ENCODE measurements at regions not wholly inside any gene's neighbourhood (a gene's known extent, or its start where the extent isn't known, plus 50 kb on each side); places are given as distances from the start of the nearest gene placed in this dataset.
"Not testable (repeated sequence)": the region's sequence is repeated elsewhere in the genome, so short reads cannot be mapped to it uniquely, and the experiment has no call there.

DNA sequence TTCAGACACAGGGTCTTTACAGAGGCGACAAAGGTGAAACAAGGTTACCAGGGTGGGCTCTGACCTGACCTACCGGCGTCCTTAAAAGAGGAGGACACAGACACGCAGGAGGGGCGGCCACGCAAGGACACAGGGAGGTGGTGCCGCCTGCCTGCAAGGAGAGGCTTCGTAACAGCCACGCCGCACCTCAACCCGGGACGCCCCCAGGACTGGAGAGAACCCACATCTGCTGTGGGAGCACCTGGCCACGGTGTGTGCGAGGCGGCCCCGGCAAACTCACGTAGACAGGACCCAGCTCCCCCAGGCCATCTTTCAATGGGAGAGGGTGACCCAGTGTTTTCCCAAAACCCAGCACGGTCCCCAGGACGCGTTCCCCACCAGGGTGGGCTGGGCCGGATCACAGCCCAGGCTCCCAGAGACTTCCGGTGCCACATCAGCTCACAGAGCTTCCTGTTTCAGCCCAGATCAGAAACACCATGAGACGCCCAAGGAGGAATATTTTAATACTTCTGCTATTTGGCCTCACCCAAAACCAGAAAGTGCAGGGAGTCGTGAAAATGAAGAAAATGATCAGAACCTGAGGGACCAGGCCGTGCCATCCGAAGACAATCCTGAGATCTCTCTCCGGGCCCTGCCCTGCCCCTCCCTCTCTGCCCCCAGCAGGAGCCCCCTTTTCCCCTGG, 5417.4 kb upstream of the TPTE start:
- not testable (repeated sequence) for DNase-seq (ENCODE audit: low spot score)

DNA sequence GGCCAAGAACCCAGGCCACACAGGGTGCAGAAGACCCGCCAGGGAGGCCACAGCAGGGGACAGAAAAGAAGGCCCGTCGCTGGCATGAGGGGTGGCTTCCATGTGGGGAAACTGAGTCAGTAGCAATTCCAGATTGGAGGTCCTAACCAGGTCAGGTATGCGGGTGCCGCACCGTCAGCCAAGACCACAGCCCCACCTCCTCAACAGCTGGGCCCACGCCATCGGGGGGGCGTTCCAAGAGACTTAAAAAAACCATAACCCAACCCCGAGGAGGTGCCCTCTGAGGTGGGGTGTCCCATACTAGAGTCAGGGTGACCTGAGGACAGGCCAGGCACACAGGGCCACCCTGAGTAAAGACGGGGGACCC, 5416.8 kb upstream of the TPTE start:
- not testable (repeated sequence) for DNase-seq (ENCODE audit: low spot score)

DNA sequence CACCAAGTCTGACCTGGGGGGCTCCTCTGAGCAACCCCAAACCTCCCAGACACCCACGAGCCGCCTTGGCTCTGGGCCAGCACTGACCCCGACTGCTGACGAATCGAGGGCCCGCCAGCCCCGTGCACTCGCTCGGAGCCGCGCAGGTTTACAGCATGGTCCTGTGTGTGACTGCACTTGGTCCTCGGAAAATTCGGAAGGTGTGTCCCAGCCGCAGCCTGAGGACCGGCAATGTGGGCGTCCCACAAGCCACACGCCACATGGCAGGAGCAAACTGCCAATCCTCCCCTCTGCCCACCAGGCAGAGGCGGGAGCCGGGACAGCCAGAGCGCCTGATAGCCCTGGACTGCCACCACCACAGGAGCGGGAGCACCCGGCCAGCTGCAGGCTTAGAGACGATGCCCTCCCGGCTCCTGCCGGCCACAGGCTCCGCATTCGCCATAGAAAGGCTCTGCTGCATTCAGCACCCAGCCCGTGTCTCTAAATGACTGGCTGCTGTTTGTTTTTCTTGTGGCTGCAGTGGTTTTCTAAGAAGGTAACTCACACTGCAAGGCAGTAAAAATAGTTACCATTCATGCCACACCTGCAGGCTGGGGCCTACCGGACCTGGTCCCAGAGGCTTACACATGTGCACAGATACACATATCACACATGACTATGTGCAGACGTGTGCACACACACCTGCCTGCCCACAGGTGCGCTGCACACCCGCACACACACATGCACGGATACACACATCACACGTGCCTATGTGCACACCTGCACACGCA, 5415.3 kb upstream of the TPTE start:
- DNase-seq (ENCODE audit: low spot score), result peak; percentile 18

DNA sequence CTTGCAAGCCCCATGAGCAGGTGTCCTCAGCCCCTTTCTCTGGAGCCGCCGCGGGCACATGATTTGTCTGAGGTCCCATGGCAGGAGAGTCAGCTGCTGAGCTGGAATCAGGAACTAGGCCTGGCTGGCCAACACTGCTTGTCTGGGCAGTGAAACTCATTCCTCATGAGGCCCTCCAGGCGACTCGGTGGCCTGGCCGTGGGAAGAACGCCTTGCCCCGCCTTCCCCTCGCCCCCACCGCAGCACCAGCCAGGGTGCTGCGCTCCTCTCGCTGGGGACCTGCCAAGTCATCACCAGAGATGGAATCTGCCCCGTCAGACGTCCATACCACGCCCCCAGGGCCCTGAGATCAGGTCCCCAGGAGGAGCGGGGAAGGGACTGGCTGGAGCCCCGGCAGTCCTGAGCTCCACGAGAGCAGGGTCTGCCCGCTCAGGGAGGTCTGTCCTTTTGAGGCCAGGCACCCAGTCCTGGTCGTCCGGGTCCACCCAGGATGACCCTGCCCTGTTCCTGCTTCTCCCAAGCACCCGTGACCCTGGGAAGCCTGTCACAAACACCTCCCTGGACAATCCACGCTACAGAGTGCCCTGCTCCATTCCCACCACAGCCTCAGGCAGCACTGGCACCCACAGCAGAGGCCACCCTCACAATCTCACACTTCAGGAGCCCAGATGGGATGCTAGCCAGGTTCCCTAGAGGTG, 5414.5 kb upstream of the TPTE start:
- DNase-seq (ENCODE audit: low spot score), result not testable (repeated sequence)

DNA sequence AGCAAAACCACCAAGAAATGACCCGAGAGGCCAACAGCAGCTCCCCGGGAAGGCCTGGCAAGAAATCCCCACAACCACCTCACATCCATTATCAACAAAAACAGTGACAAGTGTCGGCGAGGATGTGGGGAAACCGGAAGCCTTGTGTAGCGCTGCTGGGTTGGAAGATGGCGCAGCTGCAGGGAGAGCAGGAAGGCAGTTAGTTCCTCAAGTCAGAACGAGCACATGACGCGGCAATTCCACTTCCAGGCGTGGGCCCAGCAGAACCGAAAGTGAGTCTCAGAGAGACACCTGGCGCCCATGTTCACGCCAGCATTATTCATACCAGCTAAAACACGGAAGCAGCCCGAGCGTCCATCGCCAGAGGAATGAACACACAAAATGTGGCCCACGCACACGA, 5413.7 kb upstream of the TPTE start:
- DNase-seq (ENCODE audit: low spot score), result not testable (repeated sequence)

DNA sequence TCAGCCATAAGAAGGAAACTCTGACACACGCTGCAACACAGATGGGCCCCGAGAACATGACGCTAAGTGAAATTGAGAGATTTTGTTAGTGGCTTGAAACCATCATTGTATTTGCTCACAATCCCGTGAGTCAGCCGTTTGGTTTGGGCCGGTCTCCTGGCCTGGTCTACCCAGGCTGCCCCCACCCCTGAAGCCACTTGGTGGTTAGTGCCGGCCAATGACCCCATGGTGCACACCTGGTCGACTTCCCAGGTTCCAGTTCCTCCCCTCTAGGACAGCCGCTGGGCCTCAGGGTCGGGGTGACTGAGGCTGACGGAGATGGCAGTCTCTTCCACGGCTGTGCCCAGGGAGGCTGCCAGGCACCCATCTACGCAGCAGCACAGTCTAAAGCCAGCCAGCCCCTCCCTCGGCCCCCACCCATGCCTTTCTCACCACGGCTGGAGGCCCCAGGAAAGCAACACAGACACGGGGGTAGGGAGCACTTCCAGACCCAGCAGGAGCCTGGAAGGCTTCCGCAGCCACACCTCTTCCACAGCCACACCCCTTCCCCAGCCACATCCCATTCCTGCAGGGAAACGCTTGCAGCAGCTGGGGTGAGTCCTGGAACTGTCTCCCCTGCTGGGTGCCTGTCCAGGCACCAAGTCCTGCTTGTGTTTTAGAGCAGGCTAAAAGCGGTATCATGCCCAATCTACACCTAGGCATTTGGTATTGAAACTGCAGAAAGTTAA, 5413.2 kb upstream of the TPTE start:
- DNase-seq (ENCODE audit: low spot score), result not testable (repeated sequence)

DNA sequence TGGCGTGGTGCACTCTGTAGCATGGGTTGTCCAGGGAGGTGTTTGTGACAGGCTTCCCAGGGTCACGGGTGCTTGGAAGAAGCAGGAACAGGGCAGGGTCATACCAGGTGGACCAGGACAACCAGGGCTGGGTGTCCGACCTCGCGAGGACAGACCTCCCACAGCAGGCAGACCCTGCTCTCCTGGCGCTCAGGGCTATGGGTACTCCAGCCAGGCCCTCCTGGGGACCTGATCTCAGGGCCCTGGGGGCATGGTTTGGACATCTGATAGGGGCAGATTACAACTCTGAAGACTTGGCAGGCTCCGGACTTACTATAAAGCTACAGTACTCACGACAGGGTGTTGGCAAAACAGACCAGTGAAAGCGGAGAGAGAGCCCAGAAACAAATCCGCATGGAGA, 5410.2 kb upstream of the TPTE start:
- DNase-seq (ENCODE audit: low spot score), result not testable (repeated sequence)

DNA sequence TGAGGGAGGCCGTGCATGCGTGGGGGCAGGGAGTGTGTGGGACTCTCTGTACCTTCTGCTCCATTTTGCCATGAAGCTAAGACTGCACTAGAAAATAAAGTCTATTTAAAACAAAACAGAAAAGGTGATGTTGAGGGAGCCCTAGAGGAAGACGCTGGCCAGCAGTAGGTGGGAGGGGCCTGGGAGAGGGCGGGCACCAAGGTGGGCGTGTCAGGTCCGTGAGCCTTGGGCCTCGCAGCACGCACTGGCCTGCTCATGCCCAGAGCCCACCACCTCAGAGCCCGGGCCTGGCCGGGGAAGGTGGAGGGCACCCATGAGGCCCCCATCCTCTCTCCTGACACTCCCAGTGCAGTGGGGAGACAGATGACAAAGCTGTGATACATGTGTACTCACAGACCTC, 5408.3 kb upstream of the TPTE start:
- not testable (repeated sequence) for DNase-seq (ENCODE audit: low spot score)

DNA sequence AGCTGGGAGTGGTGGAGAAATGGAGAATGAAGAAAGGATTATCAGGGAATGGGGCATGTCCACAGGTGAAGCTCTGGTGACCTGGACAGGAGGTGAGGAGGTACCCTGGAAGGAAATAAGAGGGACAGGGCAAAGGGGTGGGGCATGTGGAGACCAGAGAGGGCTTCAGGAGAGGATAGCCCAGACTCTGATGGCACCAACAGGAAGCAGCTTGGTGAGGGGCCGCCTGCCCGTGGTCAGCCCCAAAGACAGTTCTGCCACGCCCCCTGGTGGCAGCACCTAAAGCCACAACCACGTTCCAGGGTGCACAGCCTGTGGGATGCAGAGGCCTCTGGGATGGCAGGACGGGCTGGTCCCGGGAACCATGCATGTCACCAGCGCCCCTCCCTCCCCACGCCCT, 5406.9 kb upstream of the TPTE start:
- not testable (repeated sequence) for DNase-seq (ENCODE audit: low spot score)

DNA sequence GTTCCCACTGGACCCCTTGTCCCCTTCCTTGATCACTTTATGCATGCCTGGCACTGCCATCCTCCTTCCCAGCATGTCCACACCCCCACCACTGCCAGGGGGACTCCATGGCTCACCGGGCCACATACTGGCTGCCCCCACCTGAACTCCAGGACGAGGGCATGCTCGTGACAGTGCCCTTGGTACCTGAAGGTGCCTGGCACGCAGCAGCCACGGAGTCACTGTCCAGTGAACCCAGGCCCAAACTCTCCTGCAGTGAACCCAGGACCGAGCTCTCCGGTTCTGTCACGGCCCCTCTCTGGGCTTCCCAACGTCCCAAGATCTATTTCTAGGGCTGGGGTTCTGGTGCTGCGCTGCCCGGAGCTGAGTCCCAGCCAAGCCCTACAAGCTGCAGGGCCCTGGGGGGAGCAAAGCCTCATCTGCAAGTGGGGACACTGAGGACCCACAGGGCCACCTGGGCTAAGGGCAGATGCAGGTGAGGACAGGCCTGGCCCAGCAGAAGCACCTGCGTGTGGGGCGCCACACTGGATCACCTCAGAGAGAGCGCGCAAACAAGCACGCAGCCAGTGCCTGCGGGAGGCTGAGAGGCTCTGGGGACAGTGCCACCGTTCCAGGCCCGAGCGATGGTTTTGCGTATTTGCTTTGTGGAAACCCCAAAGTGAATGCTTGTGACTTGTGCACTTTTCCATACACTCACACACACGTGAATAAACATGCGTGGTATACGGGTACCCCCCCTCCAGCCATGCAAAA, 5406.3 kb upstream of the TPTE start:
- DNase-seq (ENCODE audit: low spot score), result not testable (repeated sequence)

DNA sequence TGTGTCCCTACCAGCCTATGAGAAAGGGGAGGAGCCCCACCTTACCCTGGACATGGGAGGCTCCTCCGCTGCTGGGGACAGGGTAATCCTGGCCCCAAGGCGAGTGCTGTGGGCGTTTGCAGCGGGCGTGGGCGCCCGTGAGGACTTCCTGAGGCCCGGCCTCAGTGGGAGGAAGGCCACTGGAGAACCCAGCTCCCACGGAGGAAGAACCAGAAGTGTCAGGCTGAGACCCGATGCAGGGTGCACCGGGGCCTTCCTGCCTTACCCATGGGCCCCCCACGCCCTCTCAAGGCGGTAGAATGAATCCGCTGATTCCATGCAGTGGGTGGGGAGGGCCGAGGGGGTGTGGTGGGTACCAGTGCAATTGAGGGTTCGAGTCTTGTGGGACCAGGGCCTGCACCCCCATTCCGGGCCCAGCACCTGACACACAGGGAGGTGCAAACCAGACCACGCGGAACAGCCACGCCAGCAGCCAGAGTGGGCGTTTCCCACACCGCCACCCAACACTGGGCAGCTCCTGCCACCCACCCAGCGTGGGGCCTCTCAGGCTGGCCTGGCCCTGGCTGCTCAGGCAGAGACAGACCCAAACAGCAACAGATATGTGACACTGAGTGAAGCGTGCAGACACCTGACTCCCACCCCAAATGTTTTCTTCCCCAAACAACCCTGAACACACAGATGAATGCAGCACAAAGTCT, 5405.6 kb upstream of the TPTE start:
- not testable (repeated sequence) for DNase-seq (ENCODE audit: low spot score)

DNA sequence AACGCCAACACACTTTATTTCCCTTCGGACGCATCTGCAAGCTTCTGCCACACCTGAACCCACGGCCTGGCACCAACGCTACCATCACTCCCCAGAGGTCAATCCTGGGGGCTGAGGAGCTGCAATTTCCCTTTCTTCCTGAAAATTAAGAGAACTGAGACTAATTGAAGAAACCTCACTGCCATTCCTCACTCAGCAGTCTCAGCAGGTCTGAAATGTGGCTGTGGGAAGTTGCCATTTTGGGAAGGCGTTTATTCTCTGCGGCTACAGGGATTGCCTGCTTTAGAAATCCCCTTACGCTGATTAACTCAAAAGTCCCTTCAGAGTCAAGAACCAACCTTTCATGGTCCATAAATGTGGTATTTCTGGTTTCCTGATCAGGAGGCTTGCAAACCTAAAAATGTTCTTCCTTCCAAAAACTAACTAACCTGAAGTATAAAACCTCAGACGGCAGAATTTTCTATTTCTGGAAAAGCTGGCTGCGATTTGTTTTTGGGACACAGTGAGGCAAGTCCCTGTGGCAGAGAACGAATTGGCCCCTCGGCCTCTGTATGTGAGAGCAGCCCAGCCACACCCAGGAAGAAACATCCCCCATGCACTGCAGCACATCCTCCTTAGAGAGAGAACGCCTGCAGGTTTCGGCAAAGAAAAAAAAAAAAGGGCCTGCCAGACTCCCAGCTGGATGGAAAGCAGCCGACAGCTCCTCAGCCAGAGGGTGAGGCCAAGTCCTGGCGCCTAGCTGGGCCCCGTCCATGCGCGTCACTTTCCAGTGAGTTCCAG, 5404.8 kb upstream of the TPTE start:
- DNase-seq (ENCODE audit: low spot score), result not testable (repeated sequence)

DNA sequence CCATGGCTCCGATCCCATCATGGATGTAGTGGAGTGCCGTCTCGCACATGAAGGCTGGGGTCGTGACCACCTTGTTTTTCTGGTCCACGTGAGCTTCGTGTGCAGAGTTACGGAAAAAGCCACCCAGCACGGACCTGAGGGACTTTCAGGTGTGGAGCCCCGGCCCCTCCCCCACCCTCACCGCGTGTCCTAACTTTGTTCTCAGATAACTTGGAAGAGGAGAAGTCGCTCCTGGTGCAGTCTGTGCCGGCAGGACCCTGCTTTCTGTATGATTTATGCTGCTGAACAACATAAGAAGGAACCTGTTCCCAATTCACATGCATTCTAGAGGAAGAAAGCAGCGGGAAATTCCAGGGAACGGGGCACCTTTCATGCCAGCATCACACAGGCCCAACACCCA, 5404.2 kb upstream of the TPTE start:
- not testable (repeated sequence) for DNase-seq (ENCODE audit: low spot score)

DNA sequence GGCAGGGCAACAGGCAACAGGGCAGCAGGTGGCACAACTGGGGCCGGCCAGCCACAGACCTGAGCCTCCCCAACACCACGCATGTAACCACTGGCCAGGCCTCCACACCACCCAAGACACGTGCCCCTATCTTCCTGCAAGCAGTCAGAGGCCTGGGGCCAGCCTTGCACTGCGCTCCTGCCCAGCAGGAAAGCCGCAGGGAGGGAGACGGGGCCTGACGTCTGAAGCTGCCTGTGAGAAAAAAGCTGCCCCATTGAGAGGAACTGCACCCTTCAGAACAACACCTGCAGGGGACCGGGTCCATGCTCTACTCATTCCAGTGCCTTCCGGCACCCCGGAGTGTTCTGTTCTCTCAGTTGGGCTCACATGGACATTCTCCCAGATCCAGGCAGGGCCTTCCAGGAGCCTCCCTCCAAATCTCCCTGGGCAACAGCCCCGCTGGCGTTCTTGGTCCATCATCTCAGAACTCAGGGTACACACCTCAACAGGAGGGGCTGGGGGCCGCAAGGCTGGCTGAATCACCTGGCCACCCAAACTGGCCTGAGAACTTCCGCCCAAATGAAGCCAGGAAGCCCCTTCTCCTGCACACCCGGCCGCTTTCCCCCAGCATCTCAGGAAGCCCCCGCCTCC, 5403.6 kb upstream of the TPTE start:
- not testable (repeated sequence) for DNase-seq (ENCODE audit: low spot score)

DNA sequence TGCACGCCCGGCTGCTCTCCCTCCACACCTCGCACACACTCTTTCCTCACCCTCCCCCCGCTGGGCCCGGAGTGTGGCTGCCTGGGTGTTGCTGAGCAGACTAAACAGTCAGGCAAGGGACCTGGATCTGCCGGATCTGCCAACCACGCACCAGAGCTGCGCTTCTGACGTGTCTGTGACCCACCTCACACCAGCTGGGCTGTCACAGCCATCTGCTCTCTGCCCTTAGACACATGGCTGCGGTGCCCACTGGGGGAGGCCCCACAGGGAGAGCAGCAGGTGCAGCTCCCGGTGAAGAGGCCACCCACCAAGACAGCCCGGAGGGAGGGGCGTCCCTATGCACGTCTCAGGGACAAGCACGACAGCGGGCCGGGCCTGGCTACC, 5403.1 kb upstream of the TPTE start:
- not testable (repeated sequence) for DNase-seq (ENCODE audit: low spot score)

DNA sequence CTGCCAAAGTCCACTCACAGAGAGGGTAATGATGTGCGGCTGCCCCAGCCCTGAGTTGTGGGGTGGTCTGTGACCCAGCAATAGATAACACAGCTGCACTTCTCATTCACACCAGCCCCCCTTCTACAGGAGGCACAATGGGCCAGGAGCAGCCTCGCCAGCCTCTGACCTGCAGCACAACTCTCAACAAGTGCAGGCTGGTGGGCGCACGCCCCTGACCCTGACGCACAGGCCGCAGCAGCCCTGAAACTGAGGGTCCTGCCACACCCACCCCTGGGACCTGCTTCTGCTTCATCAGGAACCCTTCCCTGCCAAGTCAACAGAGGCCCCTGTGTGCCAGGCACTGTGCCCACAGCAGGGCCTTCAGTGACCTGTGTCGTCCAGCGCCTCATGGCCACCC, 5402.2 kb upstream of the TPTE start:
- not testable (repeated sequence) for DNase-seq (ENCODE audit: low spot score)

DNA sequence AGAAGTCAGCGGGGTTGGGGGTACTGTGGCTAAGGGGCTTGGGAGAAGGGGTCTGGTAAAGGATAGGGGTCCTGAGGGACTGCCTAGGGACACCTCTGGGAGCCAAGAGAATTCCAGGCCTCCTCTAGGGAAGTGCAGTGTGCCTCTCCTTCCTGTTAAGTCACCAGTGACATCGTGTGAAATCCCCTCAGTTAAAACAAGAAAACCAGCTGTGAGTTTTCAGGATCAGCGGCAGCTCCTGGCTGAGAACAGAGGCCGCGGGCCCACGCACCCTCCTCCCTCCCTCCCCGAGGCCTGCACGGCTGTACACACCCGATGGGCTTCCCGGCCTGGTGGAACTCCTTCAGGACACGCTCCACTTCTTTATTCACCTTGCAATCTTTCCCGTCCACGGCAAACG, 5400.0 kb upstream of the TPTE start:
- not testable (repeated sequence) for DNase-seq (ENCODE audit: low spot score)

DNA sequence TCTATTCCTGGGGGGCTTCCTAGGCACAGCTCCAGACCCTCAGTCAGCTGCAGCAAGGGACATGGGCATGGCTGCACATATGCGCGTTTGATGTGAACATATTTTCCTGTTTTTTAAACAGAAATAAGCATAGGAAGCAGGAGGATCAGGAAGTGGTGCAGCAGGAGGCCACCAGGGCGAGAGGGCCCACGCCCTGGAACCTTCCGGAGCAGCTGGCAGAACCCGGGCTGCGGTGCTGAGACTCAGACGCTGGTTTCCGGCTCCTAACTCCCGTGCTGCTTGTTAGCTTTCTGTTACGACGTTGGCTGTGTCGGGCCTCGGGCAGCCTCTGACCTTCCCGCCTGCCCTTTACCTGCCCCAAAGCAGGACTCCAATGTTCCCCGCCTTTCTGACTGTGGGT, 5399.5 kb upstream of the TPTE start:
- not testable (repeated sequence) for DNase-seq (ENCODE audit: low spot score)

DNA sequence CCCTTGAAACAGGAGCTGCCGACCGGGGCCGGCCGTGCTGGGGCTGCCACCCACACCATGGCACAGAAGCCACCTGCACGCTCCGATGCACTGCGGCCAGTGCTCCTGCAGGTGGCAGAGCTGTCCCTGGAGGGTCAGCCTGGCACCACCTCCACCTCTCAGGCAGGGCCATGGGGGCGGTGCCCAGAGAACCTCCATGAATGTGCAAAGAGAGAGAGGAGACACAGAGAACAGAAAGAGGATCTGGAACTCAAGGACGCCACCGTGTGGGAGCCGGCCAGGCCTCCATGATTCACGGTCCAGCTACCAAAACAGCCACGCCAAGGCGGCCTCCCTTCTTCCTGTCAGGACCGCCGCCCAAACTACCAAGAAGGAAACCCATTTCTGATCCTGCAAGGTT, 5397.7 kb upstream of the TPTE start:
- DNase-seq (ENCODE audit: low spot score), result not testable (repeated sequence)

DNA sequence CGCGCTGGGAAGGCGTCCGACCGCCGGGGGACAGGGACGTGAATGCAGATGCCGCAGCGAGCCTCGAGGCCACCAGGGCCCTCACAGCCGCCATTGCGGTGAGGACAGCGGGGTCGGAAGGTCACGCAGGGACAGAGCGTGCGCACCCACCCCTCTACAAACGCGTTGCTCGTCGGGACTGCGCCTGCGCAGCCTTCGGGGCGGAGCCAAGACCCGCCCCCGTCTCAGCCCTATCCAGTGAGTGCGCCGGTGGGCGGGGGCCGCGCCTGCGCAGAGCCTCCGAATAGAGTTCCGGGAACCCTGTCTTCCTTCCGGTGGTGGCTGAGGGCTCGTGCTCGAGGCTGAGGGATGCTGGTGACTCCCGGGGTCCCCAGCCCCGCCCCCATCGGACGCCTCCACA, 5393.1 kb upstream of the TPTE start:
- peak; percentile 77 for DNase-seq (ENCODE audit: low spot score)

All from SW480 (cell line).